ENCODE measurements at regions not wholly inside any gene's neighbourhood (a gene's known extent, or its start where the extent isn't known, plus 50 kb on each side); places are given as distances from the start of the nearest gene placed in this dataset.
"Not testable (repeated sequence)": the region's sequence is repeated elsewhere in the genome, so short reads cannot be mapped to it uniquely, and the experiment has no call there.

DNA sequence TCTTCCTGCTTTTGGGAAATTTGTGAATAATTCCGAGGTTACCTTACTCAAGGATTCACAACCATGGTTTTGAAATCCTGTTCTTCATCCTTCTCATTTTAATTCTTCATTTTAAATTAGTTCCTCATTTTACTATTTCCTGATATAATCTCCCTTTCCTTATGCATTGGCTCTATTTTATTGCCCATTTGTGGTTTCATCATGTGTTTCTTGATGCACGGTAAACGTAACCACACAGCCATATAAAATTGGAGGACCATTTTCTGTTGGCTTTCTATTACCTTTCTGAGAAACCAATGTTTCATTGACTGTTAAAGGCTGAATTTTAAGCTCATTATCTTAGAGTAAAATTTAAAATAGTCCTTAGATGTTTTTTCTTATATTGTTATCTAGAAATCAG lies 100.3 kb upstream of the NDST4 start:
- H3K4me1 Mint-ChIP-seq = no peaks in the 10 kb centered on the region
- H3K27ac Mint-ChIP-seq = no peak overlapping the region
- DNase-seq (ENCODE audit: low spot score in 2 of 2, unreplicated experiment in 2 of 2) = no peak
- H3K9me3 Mint-ChIP-seq = peaks cover 5% of the 10 kb centered on the region
- TF ChIP-seq, protein P1, sequence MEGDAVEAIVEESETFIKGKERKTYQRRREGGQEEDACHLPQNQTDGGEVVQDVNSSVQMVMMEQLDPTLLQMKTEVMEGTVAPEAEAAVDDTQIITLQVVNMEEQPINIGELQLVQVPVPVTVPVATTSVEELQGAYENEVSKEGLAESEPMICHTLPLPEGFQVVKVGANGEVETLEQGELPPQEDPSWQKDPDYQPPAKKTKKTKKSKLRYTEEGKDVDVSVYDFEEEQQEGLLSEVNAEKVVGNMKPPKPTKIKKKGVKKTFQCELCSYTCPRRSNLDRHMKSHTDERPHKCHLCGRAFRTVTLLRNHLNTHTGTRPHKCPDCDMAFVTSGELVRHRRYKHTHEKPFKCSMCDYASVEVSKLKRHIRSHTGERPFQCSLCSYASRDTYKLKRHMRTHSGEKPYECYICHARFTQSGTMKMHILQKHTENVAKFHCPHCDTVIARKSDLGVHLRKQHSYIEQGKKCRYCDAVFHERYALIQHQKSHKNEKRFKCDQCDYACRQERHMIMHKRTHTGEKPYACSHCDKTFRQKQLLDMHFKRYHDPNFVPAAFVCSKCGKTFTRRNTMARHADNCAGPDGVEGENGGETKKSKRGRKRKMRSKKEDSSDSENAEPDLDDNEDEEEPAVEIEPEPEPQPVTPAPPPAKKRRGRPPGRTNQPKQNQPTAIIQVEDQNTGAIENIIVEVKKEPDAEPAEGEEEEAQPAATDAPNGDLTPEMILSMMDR (IDR thresholded peaks at IDR 0.05; ENCODE audit: unreplicated experiment) = no peak
- no peak overlapping the region for H3K4me3 Mint-ChIP-seq
- H3K36me3 Mint-ChIP-seq = no peaks in the 10 kb centered on the region
- no peaks in the 10 kb centered on the region for H3K27me3 Mint-ChIP-seq (ENCODE audit: low read depth)

DNA sequence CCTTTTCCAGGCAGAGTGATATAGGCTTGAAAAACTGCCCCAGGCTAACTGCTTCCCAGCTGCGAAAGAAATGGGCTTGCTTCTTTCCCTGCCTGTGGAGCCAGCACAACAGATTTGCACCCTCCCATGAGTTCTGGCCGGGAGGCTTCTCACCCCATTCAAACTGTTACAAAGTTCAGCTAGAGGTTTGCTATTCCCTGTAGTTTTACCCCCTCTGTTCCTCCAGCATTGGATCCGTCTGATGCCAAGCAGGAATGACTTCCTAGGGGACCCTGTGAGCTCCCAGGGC lies 87.6 kb upstream of the NDST4 start:
- H3K27me3 Mint-ChIP-seq (ENCODE audit: low read depth) = no peaks in the 10 kb centered on the region
- no peak overlapping the region for H3K27ac Mint-ChIP-seq
- H3K4me1 Mint-ChIP-seq = no peaks in the 10 kb centered on the region
- peaks cover 4% of the 10 kb centered on the region for H3K36me3 Mint-ChIP-seq
- peaks cover 36% of the 10 kb centered on the region for H3K9me3 Mint-ChIP-seq
- TF ChIP-seq, protein P1 (IDR thresholded peaks at IDR 0.05; ENCODE audit: unreplicated experiment) = no peak
- H3K4me3 Mint-ChIP-seq = no peak overlapping the region
- DNase-seq (ENCODE audit: low spot score in 2 of 2, unreplicated experiment in 2 of 2) = no peak

DNA sequence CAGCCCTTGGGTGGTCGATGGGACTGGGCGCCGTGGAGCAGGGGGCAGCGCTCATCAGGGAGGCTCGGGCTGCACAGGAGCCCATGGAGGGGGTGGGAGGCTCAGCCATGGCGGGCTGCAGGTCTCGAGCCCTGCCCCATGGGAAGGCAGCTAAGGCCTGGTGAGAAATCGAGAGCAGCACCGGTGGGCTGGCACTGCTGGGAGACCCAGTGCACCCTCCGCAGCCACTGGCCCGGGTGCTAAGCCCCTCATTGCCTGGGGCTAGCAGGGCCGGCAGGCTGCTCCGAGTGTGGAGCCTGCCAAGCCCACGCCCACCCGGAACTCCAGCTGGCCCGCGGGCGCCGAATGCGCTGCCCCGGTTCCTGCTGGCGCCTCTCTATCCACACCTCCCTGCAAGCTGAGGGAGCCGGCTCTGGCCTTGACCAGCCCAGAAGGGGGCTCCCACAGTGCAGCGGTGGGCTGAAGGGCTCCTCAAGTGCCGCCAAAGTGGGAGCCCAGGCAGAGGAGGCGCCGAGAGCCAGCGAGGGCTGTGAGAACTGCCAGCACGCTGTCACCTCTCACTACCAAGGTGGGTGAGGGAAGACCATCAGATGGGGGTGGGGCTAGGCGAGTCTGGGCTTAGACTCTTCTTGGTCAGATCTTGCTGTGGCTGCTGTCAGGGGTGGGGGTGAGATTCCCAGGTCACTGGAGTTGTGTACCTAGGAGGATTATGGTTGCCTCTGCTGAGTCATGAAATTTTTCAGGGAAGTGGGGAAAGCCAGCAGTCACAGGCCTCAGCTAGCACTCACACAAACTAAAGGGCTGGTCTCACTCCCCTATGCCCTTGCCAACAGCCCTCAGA lies 87.0 kb upstream of the NDST4 start:
- H3K27ac Mint-ChIP-seq; H3K4me3 Mint-ChIP-seq; H3K36me3 Mint-ChIP-seq; H3K4me1 Mint-ChIP-seq; H3K27me3 Mint-ChIP-seq (ENCODE audit: low read depth); DNase-seq (ENCODE audit: low spot score in 2 of 2, unreplicated experiment in 2 of 2): not testable (repeated sequence)
- H3K9me3 Mint-ChIP-seq = peaks cover 39% of the 10 kb centered on the region

DNA sequence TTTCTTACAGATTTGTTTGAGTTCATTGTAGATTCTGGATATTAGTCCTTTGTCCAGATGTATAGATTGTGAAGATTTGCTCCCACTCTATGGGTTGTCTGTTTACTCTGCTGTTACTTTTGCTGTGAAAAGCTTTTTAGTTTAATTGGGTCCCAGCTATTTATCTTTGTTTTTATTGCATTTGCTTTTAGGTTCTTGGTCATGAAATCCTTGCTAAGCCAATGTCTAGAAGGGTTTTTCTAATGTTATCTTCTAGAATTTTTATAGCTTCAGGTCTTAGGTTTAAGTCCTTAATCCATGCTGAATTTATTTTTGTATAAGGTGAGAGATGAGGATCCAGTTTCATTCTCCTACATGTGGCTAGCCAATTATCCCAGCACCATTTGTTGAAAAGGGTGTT lies 81.2 kb upstream of the NDST4 start:
- not testable (repeated sequence) for H3K36me3 Mint-ChIP-seq

DNA sequence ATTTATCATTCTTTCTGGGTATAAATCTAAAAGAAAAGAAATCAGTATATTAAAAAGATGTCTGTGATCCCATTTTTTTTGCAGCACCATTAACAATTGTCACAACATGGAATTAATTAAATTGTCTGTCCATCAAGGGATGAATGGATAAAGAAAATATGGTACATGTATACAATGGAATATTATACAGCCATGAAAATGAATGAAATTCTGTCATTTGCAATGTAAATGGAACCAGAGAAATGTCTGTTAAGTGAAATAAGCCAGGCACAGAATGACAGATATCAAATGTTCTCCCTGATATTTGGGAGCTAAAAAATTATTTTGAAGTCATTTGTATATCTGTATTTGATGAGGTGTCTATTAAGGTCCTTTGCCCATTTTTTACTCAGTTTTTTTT lies 77.1 kb upstream of the NDST4 start:
- Mint-ChIP-seq H3K4me3 (no peak overlapping the region), H3K27ac (no peak overlapping the region), H3K9me3 (peaks cover 19% of the 10 kb centered on the region), H3K36me3 (peaks cover 3% of the 10 kb centered on the region), H3K4me1 (no peaks in the 10 kb centered on the region), H3K27me3 (ENCODE audit: low read depth) (no peaks in the 10 kb centered on the region)
- DNase-seq (ENCODE audit: low spot score in 2 of 2, unreplicated experiment in 2 of 2) = no peak
- TF ChIP-seq, protein P1 (IDR thresholded peaks at IDR 0.05; ENCODE audit: unreplicated experiment) = no peak

More for the DNA sequence above, 81.2 kb upstream of the NDST4 start:
- not testable (repeated sequence) for H3K4me1 Mint-ChIP-seq; H3K27me3 Mint-ChIP-seq (ENCODE audit: low read depth); H3K4me3 Mint-ChIP-seq; H3K27ac Mint-ChIP-seq; DNase-seq (ENCODE audit: low spot score in 2 of 2, unreplicated experiment in 2 of 2)
- peaks cover 56% of the 10 kb centered on the region for H3K9me3 Mint-ChIP-seq

DNA sequence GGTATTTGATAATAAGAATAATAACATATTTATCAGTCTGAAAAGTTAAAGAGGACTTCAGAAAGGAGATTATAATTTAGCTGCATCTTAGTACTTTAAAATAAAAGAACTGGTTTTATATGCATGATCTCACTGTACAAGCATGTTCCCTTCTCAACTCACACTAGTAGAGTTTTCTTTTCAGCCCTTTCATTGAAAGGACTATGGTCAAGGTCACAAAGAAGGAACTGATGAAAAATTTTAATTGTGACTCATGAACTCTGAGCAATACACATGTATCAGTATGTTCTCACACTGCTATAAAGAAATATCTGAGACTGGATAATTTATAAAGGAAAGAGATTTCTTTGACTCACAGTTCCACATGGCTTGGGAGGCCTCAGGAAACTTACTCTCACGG lies 73.7 kb upstream of the NDST4 start:
- Mint-ChIP-seq H3K4me3 (no peak overlapping the region), H3K27me3 (ENCODE audit: low read depth) (no peaks in the 10 kb centered on the region)

DNA sequence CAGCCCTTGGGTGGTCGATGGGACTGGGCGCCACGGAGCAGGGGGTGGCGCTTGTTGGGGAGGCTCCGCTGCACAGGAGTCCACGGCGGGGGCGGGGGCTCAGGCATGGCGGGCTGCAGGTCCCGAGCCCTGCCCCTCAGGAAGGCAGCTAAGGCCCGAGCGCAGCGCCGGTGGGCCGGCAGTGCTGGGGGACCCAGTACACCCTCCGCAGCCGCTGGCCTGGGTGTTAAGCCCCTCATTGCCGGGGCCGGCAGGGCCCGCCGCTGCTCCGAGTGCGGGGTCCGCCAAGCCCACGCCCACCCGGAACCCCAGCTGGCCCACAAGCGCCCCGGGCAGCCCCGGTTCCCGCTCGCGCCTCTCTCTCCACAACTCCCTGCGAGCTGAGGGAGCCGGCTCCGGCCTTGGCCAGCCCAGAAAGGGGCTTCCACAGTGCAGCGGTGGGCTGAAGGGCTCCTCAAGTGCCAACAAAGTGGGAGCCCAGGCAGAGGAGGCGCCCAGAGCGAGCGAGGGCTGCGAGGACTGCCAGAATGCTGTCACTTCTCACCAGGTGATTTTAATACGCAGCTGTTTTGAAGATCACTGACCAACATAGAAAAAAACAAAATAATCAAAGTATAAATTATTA lies 66.1 kb upstream of the NDST4 start:
- DNase-seq (ENCODE audit: low spot score in 2 of 2, unreplicated experiment in 2 of 2); H3K27me3 Mint-ChIP-seq (ENCODE audit: low read depth); H3K4me1 Mint-ChIP-seq; H3K36me3 Mint-ChIP-seq; H3K27ac Mint-ChIP-seq; H3K4me3 Mint-ChIP-seq; H3K9me3 Mint-ChIP-seq: not testable (repeated sequence)

More for the DNA sequence above, 73.7 kb upstream of the NDST4 start:
- Mint-ChIP-seq H3K36me3 (no peaks in the 10 kb centered on the region), H3K9me3 (no peaks in the 10 kb centered on the region), H3K27ac (no peak overlapping the region), H3K4me1 (no peaks in the 10 kb centered on the region)
- DNase-seq (ENCODE audit: low spot score in 2 of 2, unreplicated experiment in 2 of 2) = no peak
- TF ChIP-seq, protein P1 (IDR thresholded peaks at IDR 0.05; ENCODE audit: unreplicated experiment) = no peak

DNA sequence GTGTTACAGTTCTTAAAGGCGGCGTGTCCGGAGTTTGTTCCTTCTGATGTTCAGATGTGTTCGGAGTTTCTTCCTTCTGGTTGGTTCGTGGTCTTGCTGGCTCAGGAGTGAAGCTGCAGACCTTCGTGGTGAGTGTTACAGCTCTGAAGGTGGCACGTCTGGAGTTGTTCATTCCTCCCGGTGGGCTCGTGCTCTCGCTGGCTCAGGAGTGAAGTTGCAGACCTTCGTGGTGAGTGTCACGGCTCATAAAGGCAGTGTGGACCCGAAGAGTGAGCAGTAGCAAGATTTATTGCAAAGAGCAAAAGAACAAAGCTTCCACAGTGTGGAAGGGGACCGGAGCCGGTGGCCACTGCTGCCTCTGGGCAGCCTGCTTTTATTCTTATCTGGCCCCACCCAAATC lies 65.3 kb upstream of the NDST4 start:
- not testable (repeated sequence) for H3K27ac Mint-ChIP-seq; DNase-seq (ENCODE audit: low spot score in 2 of 2, unreplicated experiment in 2 of 2); H3K27me3 Mint-ChIP-seq (ENCODE audit: low read depth); H3K36me3 Mint-ChIP-seq; H3K4me1 Mint-ChIP-seq; H3K9me3 Mint-ChIP-seq; H3K4me3 Mint-ChIP-seq
